IMR-90 (cell line): ENCODE measurements at regions not wholly inside any gene's neighbourhood (a gene's known extent, or its start where the extent isn't known, plus 50 kb on each side); places are given as distances from the start of the nearest gene placed in this dataset.

Experiments
- ATAC-seq: fragments of 200-7000 bp; cut with Tn5 transposase; 2 replicates; pipeline ENCODE4 v1.9.1; 2020; ENCODE audit warnings: low read depth, mild to moderate bottlenecking, moderate library complexity
- BruUV-seq: library from RNA; stranded (reverse); fragments of 400-500 nt; replicated peaks from 2 replicates; lab custom pipeline; 2021; lab: Mats Ljungman, UMichigan
- CTCF ChIA-PET: fragments of 300-600 bp; formaldehyde crosslinking; extraction: SDS; loops from one replicate; lab custom pipeline; 2021; ENCODE audit warnings: antibody characterized with exemption; lab: Yijun Ruan, JAX
- POLR2A ChIA-PET: fragments of 300-600 bp; sonication (Branson Sonifier 250); formaldehyde crosslinking; loops from one replicate; lab custom pipeline; 2022; ENCODE audit warnings: antibody characterized with exemption; ENCODE audit not compliant: unreplicated experiment; lab: Charles Lee
- DNase-seq: peaks from one replicate; pipeline ENCODE4 v3.0.0; 2013
- H2AFZ ChIP-seq: replicated peaks from 2 replicates; pipeline ENCODE3; 2013; ENCODE audit warnings: low read length, mild to moderate bottlenecking; ENCODE audit not compliant: poor library complexity
- H2AK5ac ChIP-seq: 2 replicates; pipeline ENCODE4 v1.6.1; 2013; ENCODE audit warnings: low read depth, low read length, inconsistent platforms
- H2AK9ac ChIP-seq: replicated peaks from 2 replicates; pipeline ENCODE3; 2013; ENCODE audit warnings: mild to moderate bottlenecking, low read depth, low read length, moderate library complexity; ENCODE audit not compliant: poor library complexity
- H2BK120ac ChIP-seq: 2 replicates; pipeline ENCODE4 v1.6.1; 2013; ENCODE audit warnings: low read depth, low read length, inconsistent platforms
- H2BK15ac ChIP-seq: 3 replicates; pipeline ENCODE4 v1.6.1; 2013; ENCODE audit warnings: low read depth, low read length, inconsistent platforms
- H2BK20ac ChIP-seq: 2 replicates; pipeline ENCODE4 v1.6.1; 2013; ENCODE audit warnings: low read depth, mild to moderate bottlenecking, inconsistent platforms, low read length, moderate library complexity
- H2BK5ac ChIP-seq: 2 replicates; pipeline ENCODE4 v1.6.1; 2013; ENCODE audit warnings: mild to moderate bottlenecking, low read depth, low read length, inconsistent platforms; ENCODE audit not compliant: poor library complexity, severe bottlenecking
- H3K14ac ChIP-seq: replicated peaks from 2 replicates; pipeline ENCODE4 v1.6.1; 2013; ENCODE audit warnings: low read depth, low read length, inconsistent platforms
- H3K18ac ChIP-seq: 2 replicates; pipeline ENCODE4 v1.6.1; 2013; ENCODE audit warnings: low read depth, low read length, control low read depth
- H3K23ac ChIP-seq: 2 replicates; pipeline ENCODE4 v1.6.1; 2013; ENCODE audit warnings: low read depth, low read length, inconsistent platforms
- H3K27ac ChIP-seq: 2 replicates; pipeline ENCODE4 v1.5.1; 2013; ENCODE audit warnings: mild to moderate bottlenecking, control low read depth, low read length; ENCODE audit not compliant: insufficient read depth
- H3K27me3 ChIP-seq: 2 replicates; pipeline ENCODE4 v1.6.1; 2013; ENCODE audit warnings: low read length; ENCODE audit not compliant: control insufficient read depth, insufficient read depth
- H3K36me3 ChIP-seq: 2 replicates; pipeline ENCODE4 v1.6.1; 2013; ENCODE audit warnings: low read length, mixed read lengths; ENCODE audit not compliant: control insufficient read depth, insufficient read depth
- H3K4ac ChIP-seq: 2 replicates; pipeline ENCODE4 v1.6.1; 2013; ENCODE audit warnings: low read depth, low read length, inconsistent platforms
- H3K4me1 ChIP-seq: 2 replicates; pipeline ENCODE4 v1.6.1; 2013; ENCODE audit warnings: low read length, mixed read lengths; ENCODE audit not compliant: control insufficient read depth, insufficient read depth
- H3K4me2 ChIP-seq: 2 replicates; pipeline ENCODE4 v1.6.1; 2013; ENCODE audit warnings: low read depth, mild to moderate bottlenecking, control low read depth, low read length, moderate library complexity
- H3K4me3 ChIP-seq: 2 replicates; pipeline ENCODE4 v1.5.1; 2013; ENCODE audit warnings: low read depth, mild to moderate bottlenecking, control low read depth, low read length, moderate library complexity; ENCODE audit not compliant: insufficient read depth
- H3K56ac ChIP-seq: 2 replicates; pipeline ENCODE4 v1.6.1; 2013; ENCODE audit warnings: low read length, inconsistent platforms; ENCODE audit not compliant: insufficient read depth; ENCODE audit errors: extremely low read depth
- H3K79me1 ChIP-seq, 2 experiments: 2 replicates each; pipeline ENCODE4 v1.6.1; 2013; ENCODE audit warnings: low read length in 2 of 2, inconsistent platforms in 1 of 2, low read depth in 1 of 2
- H3K9ac ChIP-seq: 2 replicates; pipeline ENCODE4 v1.6.1; 2013; ENCODE audit warnings: low read depth, low read length, control low read depth
- H3K9me1 ChIP-seq: 2 replicates; pipeline ENCODE4 v1.6.1; 2013; ENCODE audit warnings: low read length, inconsistent platforms; ENCODE audit not compliant: insufficient read depth
- H3K9me3 ChIP-seq: 2 replicates; pipeline ENCODE4 v1.6.1; 2013; ENCODE audit warnings: low read length; ENCODE audit not compliant: control insufficient read depth, insufficient read depth
- H4K20me1 ChIP-seq: 2 replicates; pipeline ENCODE4 v1.6.1; 2013; ENCODE audit warnings: low read length, inconsistent platforms; ENCODE audit not compliant: insufficient read depth
- H4K5ac ChIP-seq: 2 replicates; pipeline ENCODE4 v1.6.1; 2013; ENCODE audit warnings: mild to moderate bottlenecking, low read depth, low read length, control low read depth
- H4K8ac ChIP-seq, 2 experiments: 2 replicates each; pipeline ENCODE4 v1.6.1; 2013; ENCODE audit warnings: low read depth in 2 of 2, low read length in 2 of 2, control low read depth in 1 of 2, inconsistent platforms in 1 of 2
- H4K91ac ChIP-seq: 2 replicates; pipeline ENCODE4 v1.6.1; 2013; ENCODE audit warnings: low read depth, low read length, inconsistent platforms; ENCODE audit not compliant: insufficient read depth
- BHLHE40 ChIP-seq: fragments of 150-350 bp; IDR thresholded peaks from 2 replicates; pipeline ENCODE4 v1.6.1; 2016; ENCODE audit warnings: mild to moderate bottlenecking, low read depth, low read length
- POLR2A ChIP-seq: IDR thresholded peaks from 2 replicates; pipeline ENCODE4 v1.6.1; 2012; ENCODE audit warnings: mild to moderate bottlenecking, low read depth, low read length
- WGBS, 2 experiments: methylation state at CpG; one replicate each; pipeline versions ENCODE4 v1.1.5 to v1.1.7; 2013; ENCODE audit warnings: missing lambda C conversion rate in 2 of 2; ENCODE audit not compliant: insufficient read length in 1 of 2; ENCODE audit errors: extremely low coverage in 2 of 2; 5-methylcytosine and 5-hydroxymethylcytosine counted together
- dilution Hi-C: fragments of 300-500 bp; cut with HindIII; formaldehyde crosslinking; loops from one replicate; pipeline ENCODE4 v1.14.3; 2018; ENCODE audit warnings: low sequenced_read_pairs; ENCODE audit not compliant: unreplicated experiment
- in situ Hi-C: fragments of 300-500 bp; cut with MboI; formaldehyde crosslinking; loops from 3 replicates; pipeline ENCODE4 v1.14.3; 2019; ENCODE audit warnings: low sequenced_read_pairs, inconsistent platforms, mixed read lengths
- intact Hi-C: fragments of 100-400 bp; cut with micrococcal nuclease; formaldehyde crosslinking; loops from 2 replicates; pipeline ENCODE4 v1.10.0; 2022

- no peak overlapping the region for H3K27ac ChIP-seq
Observed at GRCh38 chr18:38557006-38557405, 991.4 kb upstream of the CELF4 start.

More at GRCh38 chr18:38557006-38557405, 991.4 kb upstream of the CELF4 start:
- no peak overlapping the region for H3K56ac ChIP-seq
- no peak overlapping the region for H4K8ac ChIP-seq
- H2AK9ac ChIP-seq, result no peak overlapping the region
- no peak overlapping the region for H3K4me3 ChIP-seq
- no peak overlapping the region for H3K9ac ChIP-seq
- H3K23ac ChIP-seq, result no peak overlapping the region
- H3K4me1 ChIP-seq, result no peaks in the 10 kb centered on the region
- no peak overlapping the region for H3K4me2 ChIP-seq
- no peak overlapping the region for H4K5ac ChIP-seq
- H3K4ac ChIP-seq, result no peak overlapping the region
- H2BK5ac ChIP-seq, result no peak overlapping the region
- no peak overlapping the region for H3K18ac ChIP-seq
- H3K9me3 ChIP-seq, result peaks cover 8% of the 10 kb centered on the region
- no peak overlapping the region for H2AK5ac ChIP-seq
- in situ Hi-C loops (no loop called here), intact Hi-C loops (no loop called here), dilution Hi-C loops (no loop called here)
- POLR2A ChIA-PET, result no interaction called here
- no peak for TF ChIP-seq BHLHE40
- no peak for TF ChIP-seq POLR2A
- DNase-seq (no peak), ATAC-seq (no peak)
- no peaks in the 10 kb centered on the region for H3K36me3 ChIP-seq
- no peak overlapping the region for H2BK15ac ChIP-seq
- no TSS peak for BruUV-seq
- no peaks in the 10 kb centered on the region for H4K20me1 ChIP-seq
- WGBS, 2 experiments, result 71% methylated on average over 1 of the region's 5 CpGs; no CpG with 5 or more reads in 1 of the 2 experiments
- H3K79me1 ChIP-seq, result no peaks in the 10 kb centered on the region
- no peaks in the 10 kb centered on the region for H3K27me3 ChIP-seq
- H4K91ac ChIP-seq, result no peak overlapping the region
- no peak overlapping the region for H2BK20ac ChIP-seq
- H3K14ac ChIP-seq, result no peak overlapping the region
- H2BK120ac ChIP-seq, result no peak overlapping the region
- H3K9me1 ChIP-seq, result no peaks in the 10 kb centered on the region
- CTCF ChIA-PET, result no interaction called here
- H2AFZ ChIP-seq, result no peak overlapping the region
